Esophagus mucosa (tissue), 1 donor: ENCODE measurements at regions not wholly inside any gene's neighbourhood (a gene's known extent, or its start where the extent isn't known, plus 50 kb on each side); places are given as distances from the start of the nearest gene placed in this dataset.
A peak's percentile ranks its signal among the peaks of the same experiment; 100 is the strongest.

Source experiments
- ATAC-seq: fragments of 200-7000 bp; cut with Tn5 transposase; one replicate; pipeline ENCODE4 v1.9.1; 2020
- donor health status: DM: yes; HTN: yes; CAD: no.

DNA sequence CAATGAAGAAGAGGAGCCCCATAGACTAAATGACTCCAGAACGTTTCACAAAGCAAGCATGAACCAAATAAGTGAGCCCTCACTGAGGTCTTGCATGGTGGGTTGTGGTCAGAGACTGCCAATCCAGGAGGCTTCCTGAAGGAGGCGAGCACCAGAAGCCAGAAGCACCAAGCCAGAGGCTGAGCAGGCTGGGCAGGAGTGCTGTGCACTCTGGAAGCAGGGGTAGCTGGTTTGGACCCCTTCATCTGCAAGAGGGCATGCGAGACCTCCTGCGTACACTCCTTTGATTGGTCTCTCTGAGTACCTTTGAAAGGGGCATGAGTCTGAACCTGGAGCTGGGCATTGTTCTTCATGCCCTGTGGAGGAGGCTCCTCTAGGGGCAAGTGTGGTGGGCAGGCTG, 192.5 kb downstream of the HAUS1 start:
- no peak for ATAC-seq

DNA sequence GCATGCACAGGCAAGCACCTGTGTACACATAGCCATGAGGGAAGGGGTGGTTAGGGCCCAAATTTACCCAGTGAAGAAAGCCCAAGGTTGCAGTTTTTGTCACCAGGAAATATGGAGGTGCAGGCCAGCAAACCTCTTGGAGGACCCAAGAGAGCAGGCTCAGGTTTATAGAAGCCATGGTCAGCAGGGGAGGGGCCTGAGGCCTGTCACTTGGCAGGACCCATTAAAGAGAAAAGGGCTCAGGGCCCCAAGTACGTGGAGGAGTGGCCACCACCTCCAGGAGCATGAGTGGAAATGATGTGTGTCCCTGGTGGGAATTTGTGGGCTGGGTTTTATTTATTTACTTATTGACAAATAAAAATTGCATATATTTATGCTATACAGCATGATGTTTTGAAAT, 192.9 kb downstream of the HAUS1 start:
- no peak for ATAC-seq

DNA sequence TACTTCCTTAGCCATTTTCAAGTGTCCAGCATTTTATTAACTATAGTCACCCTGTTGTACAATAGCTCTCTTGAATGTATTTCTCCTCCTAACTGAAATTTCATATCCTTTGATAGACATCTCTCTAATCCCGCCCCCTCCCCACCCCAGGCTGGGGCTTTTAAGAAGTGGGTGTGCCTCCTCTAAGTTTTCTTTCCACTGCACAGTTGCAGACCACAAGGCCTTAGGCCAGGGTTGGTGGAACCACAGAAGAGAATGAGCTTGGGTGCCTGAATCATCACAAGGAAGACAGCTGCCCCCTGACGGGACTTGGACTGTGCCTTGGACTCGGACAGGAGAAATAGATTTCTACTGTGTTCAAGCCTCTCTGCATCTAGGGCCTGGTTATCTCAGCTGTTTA, 193.4 kb downstream of the HAUS1 start:
- no peak for ATAC-seq

DNA sequence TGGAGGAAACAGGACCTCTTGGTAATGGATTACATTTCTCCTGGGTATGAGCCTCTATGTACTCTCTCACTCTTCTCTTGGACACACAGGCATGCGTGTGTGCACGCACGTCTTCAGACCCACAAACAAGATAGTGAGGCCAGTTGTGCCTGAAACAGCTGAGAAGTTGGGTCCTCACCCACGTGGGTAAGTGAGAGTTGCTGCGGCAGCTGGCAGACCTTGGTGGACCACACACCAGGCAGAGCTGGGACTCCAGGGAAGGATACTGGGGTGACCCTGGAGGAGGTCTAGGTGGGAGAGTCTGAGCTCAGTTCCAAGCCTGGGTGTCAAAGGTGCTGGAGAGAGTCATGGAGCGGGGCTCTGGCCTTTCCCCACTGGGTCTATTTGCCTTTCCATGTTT, 194.3 kb downstream of the HAUS1 start:
- ATAC-seq, result no peak

DNA sequence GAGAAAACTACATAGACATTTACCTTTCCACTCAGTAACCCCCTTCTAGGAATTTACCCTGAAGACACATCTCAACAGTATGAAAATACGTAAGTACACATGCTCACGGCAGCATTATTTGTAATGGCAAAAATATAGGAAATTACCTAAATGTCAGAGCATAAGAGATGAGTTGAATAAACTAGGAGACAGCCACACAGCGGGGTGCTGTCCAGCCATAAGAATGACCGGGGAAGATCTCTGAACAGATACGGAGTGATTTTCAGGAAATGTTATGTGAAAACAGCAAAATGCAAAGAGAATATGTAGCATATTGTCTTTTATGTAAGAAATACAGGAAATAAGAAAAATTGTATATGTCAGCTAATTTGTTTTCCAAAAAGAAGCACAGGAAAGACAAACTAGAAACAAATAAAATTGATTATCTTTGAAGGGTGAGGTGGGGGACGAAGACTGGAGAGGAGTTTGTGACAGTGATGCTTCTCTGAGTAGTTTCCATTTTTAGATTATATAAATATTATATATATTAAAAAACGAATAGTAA, 195.4 kb downstream of the HAUS1 start:
- no peak for ATAC-seq

DNA sequence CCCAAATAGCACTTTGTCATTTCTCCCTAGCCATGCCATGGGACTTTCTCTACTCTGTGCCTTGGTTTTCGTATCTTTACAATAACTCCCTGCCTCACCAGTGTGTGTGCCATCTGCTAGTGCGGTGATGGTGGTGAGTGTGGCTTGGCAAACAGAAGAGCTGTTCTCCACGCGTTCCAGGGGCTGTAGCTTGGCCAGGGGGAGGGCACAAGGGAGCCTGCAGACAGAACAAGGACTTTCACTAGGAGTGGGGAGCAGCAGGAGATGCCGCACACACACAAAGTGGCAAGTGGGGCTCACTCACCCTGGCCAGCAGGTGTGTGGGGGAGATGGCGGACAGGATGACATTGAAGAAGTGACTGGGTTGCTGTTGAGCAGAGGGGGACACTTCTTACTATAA, 196.9 kb downstream of the HAUS1 start:
- ATAC-seq, result no peak

DNA sequence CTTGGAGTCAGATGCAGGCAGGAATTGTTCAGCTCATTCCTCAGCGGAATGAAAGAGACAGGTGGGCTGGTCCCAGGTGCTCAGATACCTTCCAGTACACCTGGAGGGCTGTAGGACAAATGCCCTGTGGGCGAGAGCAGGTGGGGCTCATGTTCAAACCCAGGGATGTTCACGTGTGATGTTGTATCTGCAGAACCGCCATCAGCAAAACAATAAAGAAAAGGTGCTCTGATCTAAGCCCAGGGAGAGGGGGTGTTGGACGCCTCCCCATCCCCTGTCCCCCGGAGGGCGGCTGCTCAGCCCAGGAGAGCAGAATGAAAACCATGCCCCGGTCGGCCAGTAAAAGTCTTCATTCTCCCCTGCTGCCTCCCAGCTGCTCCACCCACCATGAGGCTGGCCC, 197.4 kb downstream of the HAUS1 start:
- ATAC-seq, result no peak

DNA sequence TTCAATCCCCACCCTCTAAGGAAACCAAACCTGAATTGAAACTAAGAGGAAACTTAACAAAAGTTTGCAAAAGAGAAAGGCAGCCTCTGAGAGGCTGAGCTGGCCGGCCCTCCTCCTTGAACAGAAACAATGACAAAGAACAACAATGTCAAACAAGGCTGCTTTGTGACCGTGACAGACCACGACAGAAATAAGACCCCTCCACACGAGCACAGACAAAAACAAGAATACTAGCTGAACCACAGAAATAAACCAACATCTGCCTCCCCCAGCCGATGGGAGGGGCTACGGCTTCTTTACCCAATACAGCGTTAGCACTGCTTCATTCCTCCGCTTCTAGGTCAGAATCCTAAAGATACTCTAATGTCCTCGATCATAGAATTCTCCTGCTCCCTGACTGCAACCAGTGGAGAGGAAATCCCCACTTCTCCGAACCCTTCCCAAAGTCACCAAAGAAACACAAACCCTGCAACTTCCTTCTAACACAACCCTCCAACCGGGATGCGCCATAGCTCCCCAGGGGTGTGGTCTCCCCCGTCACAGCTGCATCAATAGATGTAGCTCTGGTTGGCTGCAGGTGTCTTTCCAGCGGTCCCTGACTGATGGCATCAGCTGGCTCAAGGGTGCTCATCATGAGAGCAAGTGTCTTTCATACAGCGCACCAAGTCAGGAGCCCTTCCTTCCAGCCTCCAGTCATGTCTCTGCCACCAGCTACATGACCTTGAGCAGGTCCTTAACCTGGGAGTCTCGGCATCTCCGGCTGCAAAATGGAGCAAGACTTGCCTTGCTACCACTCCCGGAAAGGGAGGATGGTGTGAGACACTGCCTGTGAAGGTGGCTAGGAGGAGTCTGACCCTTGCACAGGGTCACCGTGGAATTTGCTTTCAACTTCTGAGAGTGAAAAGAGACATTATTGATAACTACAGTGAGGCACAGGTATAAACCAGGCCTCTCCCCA, 198.6 kb downstream of the HAUS1 start:
- ATAC-seq, result no peak

DNA sequence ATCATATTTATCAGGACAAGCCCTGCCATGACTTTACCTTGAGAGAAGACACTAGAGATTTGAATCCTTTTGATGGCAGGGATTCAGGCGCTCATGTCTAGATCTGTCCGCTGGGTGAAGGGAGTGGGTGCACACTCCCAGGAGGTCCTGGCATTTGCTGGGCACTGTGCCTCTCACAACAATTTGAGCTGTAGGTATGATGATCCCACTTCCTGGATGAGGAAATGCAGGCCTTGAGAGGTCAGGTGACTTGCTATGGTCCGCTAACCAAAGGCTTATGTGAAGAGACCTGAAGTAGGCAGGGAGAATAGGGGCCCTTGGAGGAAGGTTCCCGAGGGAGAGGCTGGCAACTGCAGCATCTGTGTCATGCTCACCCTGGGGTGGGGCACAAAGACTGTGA, 206.1 kb downstream of the HAUS1 start:
- ATAC-seq, result peak; percentile 69

DNA sequence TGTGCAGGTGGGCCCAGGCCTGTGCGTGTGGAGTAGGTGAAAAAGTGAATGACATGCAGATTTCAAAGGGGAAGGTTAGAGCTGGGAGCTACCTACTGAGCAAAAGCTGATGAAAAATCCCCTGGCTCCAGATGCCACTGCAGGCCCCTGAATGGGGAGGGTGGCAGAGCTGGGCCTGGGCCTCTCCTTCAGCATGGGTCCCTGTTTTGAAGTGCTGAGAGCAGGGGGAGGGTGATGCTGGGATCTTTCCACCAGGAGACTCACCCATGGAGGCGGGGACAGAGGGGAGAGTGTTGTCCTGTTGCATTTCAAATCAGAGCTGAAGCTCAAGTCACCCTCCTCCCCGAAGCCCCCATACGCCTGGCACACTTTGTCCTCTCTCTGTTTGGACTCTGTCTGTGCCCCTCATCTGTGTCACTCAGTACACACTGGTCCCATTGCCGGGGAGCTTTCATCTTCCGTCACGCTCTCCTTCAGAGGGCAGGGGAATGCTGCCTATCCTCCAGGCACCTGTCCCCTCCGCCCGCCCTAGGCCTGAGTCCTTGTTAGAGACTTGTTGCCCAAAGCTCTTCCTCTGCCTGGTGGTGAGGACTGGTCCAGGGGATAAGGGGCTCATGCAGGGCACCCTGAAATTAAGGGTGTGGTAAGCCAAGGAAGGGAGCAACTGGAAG, 206.6 kb downstream of the HAUS1 start:
- ATAC-seq, result no peak

DNA sequence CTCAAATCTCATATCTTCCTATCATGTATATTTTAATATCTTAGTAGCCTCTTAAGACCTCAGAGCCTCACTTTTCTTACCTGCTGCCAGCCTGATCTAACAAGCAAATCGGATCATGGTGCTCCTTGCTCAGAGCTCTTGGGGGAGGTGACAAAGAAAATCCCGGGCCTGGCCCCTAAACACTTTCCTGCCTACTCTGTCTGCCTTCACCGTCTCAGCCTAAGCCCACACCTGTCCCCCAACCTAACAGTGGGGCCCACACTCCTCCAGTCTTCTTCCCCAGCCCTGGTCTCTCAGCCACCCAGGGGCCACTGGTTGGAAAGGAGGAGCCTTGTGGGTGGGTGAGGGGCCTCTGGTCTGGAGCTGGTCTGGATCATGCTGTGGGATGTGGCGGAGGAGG, 207.3 kb downstream of the HAUS1 start:
- ATAC-seq, result no peak

DNA sequence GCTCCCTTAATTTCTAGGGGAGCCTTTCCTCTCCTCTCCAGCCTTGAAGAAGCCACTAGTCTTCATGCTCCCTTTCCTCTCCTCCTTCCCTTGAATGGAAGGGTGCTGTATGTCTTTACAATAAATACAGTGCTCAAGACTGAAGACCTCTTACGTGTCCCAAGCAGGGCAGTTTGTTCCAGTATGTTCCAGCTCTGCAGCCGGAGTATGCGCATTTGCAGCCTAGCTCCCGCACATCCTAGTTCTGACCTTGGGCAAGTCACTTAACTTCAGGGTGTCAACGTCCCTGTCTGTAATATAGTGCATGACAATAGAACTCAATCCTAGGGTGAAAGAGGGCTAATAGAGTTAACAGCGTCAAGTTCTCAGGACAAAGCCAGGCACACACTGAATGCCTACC, 208.0 kb downstream of the HAUS1 start:
- no peak for ATAC-seq

DNA sequence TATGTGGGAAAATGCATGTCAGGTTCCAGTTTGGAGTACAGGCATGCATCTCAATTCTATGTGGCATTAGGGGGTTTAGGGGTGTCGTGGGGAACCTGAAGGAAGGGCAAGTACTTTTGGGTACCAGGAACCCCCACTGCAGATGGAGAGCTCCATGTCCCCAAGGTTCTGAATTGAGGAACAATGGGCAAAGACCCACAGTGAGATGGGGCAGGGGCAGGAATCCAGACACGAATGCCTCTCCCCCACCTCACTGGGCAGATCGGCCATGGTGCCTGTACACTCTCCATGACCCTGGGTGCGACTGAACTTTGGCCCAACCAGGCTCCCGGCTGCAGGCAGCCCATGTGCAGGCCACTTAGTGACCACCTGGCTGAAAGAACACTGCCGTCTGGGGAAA, 209.3 kb downstream of the HAUS1 start:
- no peak for ATAC-seq

DNA sequence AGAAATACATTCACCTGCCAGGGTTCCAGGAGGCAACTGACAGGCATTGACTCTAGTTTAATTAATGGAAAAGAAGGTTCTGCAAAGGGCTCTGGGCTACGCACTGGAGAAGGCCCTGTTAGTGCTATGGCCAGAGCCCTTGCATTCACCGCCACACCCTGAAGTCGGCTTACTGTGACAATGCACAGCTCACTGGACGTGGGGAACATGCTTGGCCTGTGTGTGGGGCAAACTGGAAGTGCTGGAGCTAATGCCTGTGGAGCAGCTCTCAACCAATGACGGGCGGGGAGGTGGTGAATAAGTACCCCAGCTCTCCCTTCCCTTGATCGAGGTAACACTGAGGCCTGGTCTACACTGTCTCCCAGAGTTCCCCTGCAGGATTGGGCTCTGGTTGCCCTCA, 209.8 kb downstream of the HAUS1 start:
- ATAC-seq, result peak; percentile 19

DNA sequence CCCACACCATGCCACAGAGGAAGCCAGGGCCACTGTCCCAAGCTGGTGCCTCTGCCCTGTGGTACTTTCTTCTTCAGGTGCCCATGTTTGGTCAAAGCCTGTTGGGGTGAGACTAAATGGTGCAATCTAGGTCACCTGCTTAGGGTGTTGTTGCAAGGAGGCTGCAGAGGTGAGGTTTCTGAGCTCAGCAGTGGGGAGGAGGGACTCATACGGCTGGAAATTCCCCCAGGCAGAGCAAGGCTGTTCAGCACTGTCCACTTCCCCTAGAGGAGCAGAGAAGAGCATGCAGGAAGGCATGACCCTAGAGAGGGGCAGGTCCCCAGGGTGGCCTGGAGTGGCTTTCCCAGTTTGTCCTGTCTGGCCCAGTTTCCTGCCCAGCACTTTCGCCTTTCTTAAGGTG, 211.0 kb downstream of the HAUS1 start:
- peak; percentile 58 for ATAC-seq

DNA sequence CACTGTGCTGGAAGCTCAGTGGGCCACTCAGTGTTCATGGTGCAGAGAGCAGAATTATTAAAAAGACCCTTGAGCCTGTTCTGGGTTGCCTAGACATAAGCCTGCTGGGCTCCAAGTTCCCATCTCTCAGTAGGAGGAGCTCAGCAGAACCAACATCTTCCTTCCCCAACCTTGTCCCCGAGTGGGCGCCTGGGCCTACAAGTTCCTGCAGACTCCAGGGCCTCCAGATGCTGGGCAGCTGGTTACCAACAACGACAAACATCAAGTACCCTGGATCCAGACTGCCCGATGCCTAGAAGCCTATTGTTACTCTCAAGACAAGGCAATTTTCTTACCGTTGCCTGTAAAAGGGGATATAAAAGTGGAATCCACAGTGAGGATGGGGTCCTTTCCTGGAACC, 214.2 kb downstream of the HAUS1 start:
- ATAC-seq, result no peak

DNA sequence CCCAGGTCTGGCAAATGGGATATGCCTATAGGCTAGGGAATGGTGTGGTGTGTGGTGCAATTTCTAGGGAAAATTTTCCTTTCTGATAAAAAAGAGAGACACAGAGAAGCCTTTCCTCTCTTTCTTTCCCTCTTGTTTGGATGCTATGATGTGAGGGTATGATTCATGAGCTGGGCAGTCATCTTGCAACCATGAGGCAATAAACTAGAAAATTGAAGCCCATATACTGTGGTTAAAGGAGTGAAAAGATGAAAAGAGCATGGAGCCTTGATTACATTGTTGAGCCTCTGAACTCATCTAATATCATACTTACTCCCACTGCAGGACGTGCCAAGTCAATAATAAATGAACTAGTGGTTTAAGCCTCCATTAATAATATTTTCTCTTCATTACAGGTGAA, 215.6 kb downstream of the HAUS1 start:
- ATAC-seq, result no peak

DNA sequence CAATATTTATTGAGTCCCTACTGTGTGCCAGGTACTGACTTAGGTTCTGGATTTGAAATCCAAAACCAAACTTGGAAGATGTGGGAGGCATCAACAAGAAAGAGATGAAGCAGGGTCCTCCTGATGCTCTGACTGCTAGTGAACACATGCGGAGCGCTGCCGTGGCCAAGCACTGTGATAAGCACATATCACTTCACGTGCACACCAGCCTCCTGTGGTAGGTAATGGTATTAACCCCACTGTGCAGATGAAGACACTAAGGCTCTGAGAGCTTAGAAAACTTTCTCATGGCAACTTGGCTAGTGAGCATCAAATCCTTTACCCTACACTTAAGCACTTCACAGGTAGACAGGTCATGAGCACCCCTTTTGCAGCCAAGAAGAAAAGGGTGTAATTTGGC, 216.1 kb downstream of the HAUS1 start:
- no peak for ATAC-seq

DNA sequence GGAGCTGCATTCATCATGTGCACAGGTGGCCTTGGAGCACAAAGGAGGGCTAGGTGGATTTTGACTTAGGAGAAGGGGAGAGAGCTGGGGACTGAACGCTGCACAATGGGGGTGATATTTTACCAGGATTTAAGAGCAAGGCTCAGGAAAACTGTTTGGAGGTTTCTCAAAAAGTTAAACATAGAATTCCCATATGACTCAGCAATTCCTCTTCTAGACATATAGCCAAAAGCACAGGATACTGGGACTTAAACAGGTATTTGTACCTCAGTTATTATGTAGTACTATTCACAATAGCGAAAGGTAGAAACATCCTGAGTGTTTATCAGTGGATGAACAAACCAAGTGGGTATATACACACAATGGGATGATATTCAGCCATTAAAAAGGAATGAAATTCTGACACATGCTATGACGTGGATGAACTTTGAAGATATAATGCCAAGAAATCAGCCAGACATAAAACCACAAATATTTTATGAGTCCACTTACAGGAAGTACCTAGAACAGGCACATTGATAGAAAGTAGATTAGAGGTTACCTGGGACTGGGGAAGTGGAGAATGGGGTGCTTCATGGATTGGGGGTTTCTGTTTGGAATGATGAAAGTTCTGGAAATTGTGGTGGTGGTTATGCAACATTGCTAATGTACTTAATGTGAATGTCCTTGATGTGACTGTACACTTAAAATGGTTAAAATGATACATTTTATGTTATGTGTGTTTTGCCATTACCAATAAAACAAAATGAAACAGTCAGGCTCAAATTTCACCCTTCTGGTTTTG, 216.9 kb downstream of the HAUS1 start:
- no peak for ATAC-seq

DNA sequence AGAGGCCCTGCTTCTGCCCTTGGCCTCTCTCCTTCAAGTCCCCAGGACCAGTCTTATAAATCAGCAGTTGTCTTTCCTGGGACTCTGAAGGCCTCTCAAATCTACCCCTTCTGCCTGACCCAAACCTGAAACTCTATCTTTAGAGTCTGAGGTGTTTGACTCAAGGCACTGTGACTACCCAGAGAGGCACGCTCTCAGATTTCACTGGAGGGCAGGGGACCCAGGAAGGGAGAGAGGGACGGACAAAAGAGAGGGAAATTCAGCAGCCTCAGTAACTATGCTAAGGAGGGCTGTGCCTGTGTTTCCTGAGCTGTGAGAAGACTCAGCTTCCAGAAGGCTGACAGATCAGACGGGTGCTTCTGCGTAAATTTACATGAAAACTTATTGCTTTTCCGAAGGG, 217.8 kb downstream of the HAUS1 start:
- no peak for ATAC-seq

DNA sequence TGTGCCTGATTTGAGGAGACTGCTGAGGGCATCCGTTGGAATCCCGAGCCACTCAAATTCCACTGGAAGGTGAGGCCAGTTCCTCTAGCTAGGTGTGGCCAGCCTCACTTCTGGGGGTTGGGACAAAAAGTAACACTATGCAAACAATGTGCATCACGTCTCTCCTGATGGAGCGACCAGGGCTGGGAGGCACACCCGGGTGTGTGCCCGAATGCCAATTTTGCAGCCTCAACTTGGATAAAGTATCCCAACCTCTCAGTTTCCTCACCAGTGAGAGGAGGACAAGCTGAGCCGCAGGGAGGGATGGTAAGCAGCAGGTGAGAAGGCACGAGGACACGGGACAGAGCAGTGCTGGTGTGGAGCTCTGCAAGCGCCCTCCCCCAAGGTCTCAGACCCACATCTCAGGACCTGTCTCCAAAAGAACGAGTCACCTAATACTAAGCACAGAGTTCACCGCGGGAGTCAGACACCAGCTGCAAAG, 218.3 kb downstream of the HAUS1 start:
- ATAC-seq, result peak; percentile 64

DNA sequence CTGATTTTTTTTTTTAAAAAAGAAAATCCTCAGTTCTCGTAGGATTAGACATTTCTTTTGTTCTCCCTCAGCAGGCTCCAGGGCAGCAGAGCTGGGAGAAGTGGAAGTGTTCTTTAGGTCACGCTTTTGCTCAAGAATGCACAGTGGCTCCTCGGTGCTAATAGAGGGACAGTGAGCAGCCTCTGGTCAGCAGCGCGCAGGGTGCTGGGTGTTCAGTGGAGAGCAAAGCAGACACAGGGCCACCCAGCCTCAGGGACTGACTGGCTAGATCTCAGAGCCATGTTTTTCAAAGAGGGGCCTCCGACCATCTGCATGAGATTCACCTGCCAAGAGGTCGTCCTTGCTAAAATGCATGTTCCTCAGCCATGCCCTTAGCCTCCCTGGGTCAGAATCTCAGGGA, 218.8 kb downstream of the HAUS1 start:
- ATAC-seq, result no peak
